CD4-positive, alpha-beta T cell (primary cell): ENCODE measurements at regions not wholly inside any gene's neighbourhood (a gene's known extent, or its start where the extent isn't known, plus 50 kb on each side); places are given as distances from the start of the nearest gene placed in this dataset.

ENCODE experiments used
- ATAC-seq: fragments of 200-7000 bp; cut with Tn5 transposase; one replicate; pipeline ENCODE4 v1.10.0; 2022; ENCODE audit warnings: mild to moderate bottlenecking; ENCODE audit not compliant: poor library complexity
- CTCF ChIA-PET: fragments of 350-600 bp; sonication (Branson Sonifier 250); formaldehyde crosslinking; loops from one replicate; lab custom pipeline; 2021; ENCODE audit warnings: antibody characterized with exemption, inconsistent platforms; lab: Charles Lee
- POLR2A ChIA-PET: fragments of 350-600 bp; sonication (Branson Sonifier 250); formaldehyde crosslinking; loops from one replicate; lab custom pipeline; 2021; ENCODE audit warnings: antibody characterized with exemption, inconsistent platforms; lab: Charles Lee
- DNase-seq, 14 experiments: peaks; one replicate each; pipeline ENCODE4 v3.0.0-alpha.2; 2013 to 2020; ENCODE audit warnings: mixed read lengths in 2 of 14
- H3K27ac ChIP-seq, 2 donors: one replicate each; pipeline versions ENCODE4 v1.5.1 to v1.7.0; 2013; ENCODE audit warnings: low read length in 2 of 2, low read depth in 1 of 2, mild to moderate bottlenecking in 1 of 2
- H3K27me3 ChIP-seq, 2 experiments: 1 replicate in 1 of 2; 2 replicates in 1 of 2; pipeline versions ENCODE4 v1.6.1 to v1.7.0; 2013; ENCODE audit warnings: low read length in 2 of 2, control low read depth in 1 of 2, mild to moderate bottlenecking in 1 of 2, moderate library complexity in 1 of 2; ENCODE audit not compliant: insufficient read depth in 2 of 2, control insufficient read depth in 1 of 2
- H3K36me3 ChIP-seq: one replicate; pipeline ENCODE4 v1.6.1; 2013; ENCODE audit warnings: low read length, control low read depth; ENCODE audit not compliant: insufficient read depth
- H3K4me1 ChIP-seq: one replicate; pipeline ENCODE4 v1.6.1; 2013; ENCODE audit warnings: low read length, control low read depth; ENCODE audit not compliant: insufficient read depth
- H3K4me3 ChIP-seq: one replicate; pipeline ENCODE4 v1.5.1; 2013; ENCODE audit warnings: mild to moderate bottlenecking, low read length, moderate library complexity
- H3K9me3 ChIP-seq, 2 experiments: 1 replicate in 1 of 2; 2 replicates in 1 of 2; pipeline versions ENCODE4 v1.6.1 to v1.7.0; 2013; ENCODE audit warnings: low read length in 2 of 2, mild to moderate bottlenecking in 2 of 2, control low read depth in 1 of 2, moderate library complexity in 1 of 2; ENCODE audit not compliant: control insufficient read depth in 1 of 2, insufficient read depth in 1 of 2
- H3K27ac Mint-ChIP-seq: one replicate; pipeline ENCODE4 v1.8.0; 2020; ENCODE audit warnings: mixed read lengths
- H3K27me3 Mint-ChIP-seq: one replicate; pipeline ENCODE4 v1.8.0; 2021; ENCODE audit warnings: mixed read lengths
- H3K36me3 Mint-ChIP-seq: one replicate; pipeline ENCODE4 v1.8.0; 2021; ENCODE audit warnings: low read depth, mixed read lengths
- H3K4me1 Mint-ChIP-seq: one replicate; pipeline ENCODE4 v1.8.0; 2021; ENCODE audit warnings: low read depth, mixed read lengths
- H3K4me3 Mint-ChIP-seq: one replicate; pipeline ENCODE4 v1.8.0; 2020; ENCODE audit warnings: mild to moderate bottlenecking, mixed read lengths
- H3K9me3 Mint-ChIP-seq: one replicate; pipeline ENCODE4 v1.8.0; 2020; ENCODE audit warnings: mixed read lengths
- intact Hi-C, 2 experiments: fragments of 100-400 bp; cut with DNase I in 1 of 2; cut with micrococcal nuclease in 1 of 2; formaldehyde crosslinking; loops; one replicate each; pipeline versions ENCODE4 v1.15.1 to v1.9.0; 2023 to 2025; cut with DNase I, micrococcal nuclease
- TF ChIP-seq, protein P1 (sequence below): fragments of 200-600 bp; IDR thresholded peaks from one replicate; pipeline ENCODE4 v1.8.0; 2022; ENCODE audit warnings: antibody characterized with exemption, mild to moderate bottlenecking

DNA sequence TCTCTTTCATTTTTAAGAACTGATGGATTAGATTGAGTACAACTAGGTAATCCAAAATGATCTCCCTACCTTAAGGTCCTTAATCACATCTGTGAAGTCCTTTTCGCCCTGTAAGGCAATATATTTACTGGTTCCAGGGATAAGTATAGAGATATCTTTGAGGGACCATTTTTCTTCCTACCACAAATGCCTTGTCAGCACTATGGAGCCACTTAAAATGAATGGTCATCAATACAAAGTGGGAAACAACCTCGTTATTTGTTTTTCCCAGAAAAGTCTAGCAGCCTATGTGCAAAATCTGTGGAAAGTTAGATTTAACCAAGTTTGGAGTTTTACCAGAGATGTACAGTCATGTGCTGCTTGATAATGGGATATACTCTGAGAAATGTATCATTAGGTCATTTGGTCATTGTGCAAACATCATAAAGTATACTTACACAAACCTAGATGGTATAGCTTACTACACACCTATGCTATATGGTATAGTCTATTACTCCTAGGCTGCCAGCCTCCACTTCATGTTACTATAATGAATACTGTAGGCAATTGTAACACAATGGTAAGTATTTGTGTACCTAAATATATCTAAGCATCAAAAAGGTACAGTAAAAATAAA lies 366.2 kb upstream of the TMEM229A start:
- H3K27ac Mint-ChIP-seq: no peak overlapping the region
- H3K36me3 Mint-ChIP-seq: no peaks in the 10 kb centered on the region
- ChIA-PET CTCF (no interaction called here), POLR2A (no interaction called here)
- H3K27me3 Mint-ChIP-seq: no peaks in the 10 kb centered on the region
- H3K4me3 Mint-ChIP-seq: no peak overlapping the region
- H3K4me1 Mint-ChIP-seq: no peaks in the 10 kb centered on the region
- DNase-seq: no peak
- no peaks in the 10 kb centered on the region for H3K4me1 ChIP-seq
- H3K9me3 ChIP-seq: peaks cover 0 to 4% of the 10 kb centered on the region in 2 experiments
- H3K4me3 ChIP-seq: no peak overlapping the region
- no peaks in the 10 kb centered on the region for H3K36me3 ChIP-seq
- ATAC-seq: no peak
- H3K9me3 Mint-ChIP-seq: peaks cover 4% of the 10 kb centered on the region
- TF ChIP-seq, protein P1, sequence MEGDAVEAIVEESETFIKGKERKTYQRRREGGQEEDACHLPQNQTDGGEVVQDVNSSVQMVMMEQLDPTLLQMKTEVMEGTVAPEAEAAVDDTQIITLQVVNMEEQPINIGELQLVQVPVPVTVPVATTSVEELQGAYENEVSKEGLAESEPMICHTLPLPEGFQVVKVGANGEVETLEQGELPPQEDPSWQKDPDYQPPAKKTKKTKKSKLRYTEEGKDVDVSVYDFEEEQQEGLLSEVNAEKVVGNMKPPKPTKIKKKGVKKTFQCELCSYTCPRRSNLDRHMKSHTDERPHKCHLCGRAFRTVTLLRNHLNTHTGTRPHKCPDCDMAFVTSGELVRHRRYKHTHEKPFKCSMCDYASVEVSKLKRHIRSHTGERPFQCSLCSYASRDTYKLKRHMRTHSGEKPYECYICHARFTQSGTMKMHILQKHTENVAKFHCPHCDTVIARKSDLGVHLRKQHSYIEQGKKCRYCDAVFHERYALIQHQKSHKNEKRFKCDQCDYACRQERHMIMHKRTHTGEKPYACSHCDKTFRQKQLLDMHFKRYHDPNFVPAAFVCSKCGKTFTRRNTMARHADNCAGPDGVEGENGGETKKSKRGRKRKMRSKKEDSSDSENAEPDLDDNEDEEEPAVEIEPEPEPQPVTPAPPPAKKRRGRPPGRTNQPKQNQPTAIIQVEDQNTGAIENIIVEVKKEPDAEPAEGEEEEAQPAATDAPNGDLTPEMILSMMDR: no peak
- intact Hi-C loops: no loop called here
- no peaks in the 10 kb centered on the region for H3K27me3 ChIP-seq
- no peak overlapping the region for H3K27ac ChIP-seq

DNA sequence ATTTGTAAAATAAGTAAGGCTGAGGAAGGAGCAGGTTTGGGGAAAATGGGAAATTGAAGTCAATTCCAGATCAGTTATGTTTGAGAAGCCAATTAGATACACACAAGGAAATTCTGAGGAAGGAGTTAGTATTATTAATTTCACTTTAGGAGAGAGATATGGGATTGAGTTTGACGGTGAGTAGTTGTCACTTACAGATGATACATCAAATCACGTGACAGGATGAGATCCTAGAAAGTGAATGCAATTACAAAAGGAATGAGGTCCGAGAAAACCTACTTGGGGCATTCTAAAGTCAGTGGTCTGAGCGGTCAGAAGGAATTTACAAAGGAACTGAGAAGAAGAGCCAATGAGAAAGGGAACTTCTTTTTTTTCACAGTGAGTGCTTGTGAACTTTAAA lies 364.3 kb upstream of the TMEM229A start:
- TF ChIP-seq, protein P1: no peak

DNA sequence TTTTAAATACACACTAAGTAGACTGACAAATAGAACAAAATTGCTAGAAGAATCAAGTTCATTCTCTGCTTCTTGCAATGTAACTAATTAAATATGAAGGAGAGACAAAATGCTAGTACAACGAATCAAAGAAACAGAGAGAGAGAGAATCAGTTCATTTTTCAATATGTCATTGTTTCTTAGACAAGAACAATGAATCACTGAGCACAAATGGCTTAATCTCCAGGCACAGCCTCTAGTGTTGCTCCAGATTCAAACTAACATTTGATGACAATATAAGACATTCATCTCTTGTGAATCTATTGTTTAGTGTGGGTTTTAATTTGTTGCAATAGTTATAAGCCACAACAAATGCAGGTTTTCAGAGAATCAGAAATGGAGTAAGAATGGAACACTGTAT lies 357.4 kb upstream of the TMEM229A start:
- H3K4me1 ChIP-seq: no peaks in the 10 kb centered on the region
- no peak overlapping the region for H3K4me3 ChIP-seq
- no peak overlapping the region for H3K27ac ChIP-seq
- no peaks in the 10 kb centered on the region for H3K36me3 ChIP-seq
- Mint-ChIP-seq H3K36me3 (no peaks in the 10 kb centered on the region), H3K4me3 (no peak overlapping the region), H3K9me3 (no peaks in the 10 kb centered on the region), H3K27me3 (no peaks in the 10 kb centered on the region), H3K4me1 (no peaks in the 10 kb centered on the region), H3K27ac (no peak overlapping the region)
- no peaks in the 10 kb centered on the region for H3K27me3 ChIP-seq
- TF ChIP-seq, protein P1: no peak
- H3K9me3 ChIP-seq: no peaks in the 10 kb centered on the region
- ChIA-PET CTCF (no interaction called here), POLR2A (no interaction called here)
- intact Hi-C loops: no loop called here
- no peak for DNase-seq
- no peak for ATAC-seq

More for the DNA sequence above, 364.3 kb upstream of the TMEM229A start:
- Mint-ChIP-seq H3K27me3 (no peaks in the 10 kb centered on the region), H3K4me3 (no peak overlapping the region), H3K9me3 (peaks cover 1% of the 10 kb centered on the region), H3K4me1 (no peaks in the 10 kb centered on the region), H3K36me3 (no peaks in the 10 kb centered on the region), H3K27ac (no peak overlapping the region)
- Histone ChIP-seq H3K9me3 (peaks cover 0 to 4% of the 10 kb centered on the region in 2 experiments), H3K36me3 (no peaks in the 10 kb centered on the region), H3K27ac (no peak overlapping the region), H3K4me3 (no peak overlapping the region), H3K4me1 (no peaks in the 10 kb centered on the region), H3K27me3 (no peaks in the 10 kb centered on the region)
- POLR2A ChIA-PET: no interaction called here
- ATAC-seq: no peak
- no peak for DNase-seq
- CTCF ChIA-PET: no interaction called here
- intact Hi-C loops: no loop called here
